Left forelimb (tissue), 1 donor: ENCODE measurements at regions not wholly inside any gene's neighbourhood (a gene's known extent, or its start where the extent isn't known, plus 50 kb on each side); places are given as distances from the start of the nearest gene placed in this dataset.
"Not testable (repeated sequence)": the region's sequence is repeated elsewhere in the genome, so short reads cannot be mapped to it uniquely, and the experiment has no call there.

Experiments
- DNase-seq: peaks from one replicate; pipeline ENCODE4 v3.0.0-alpha.2; 2018; ENCODE audit warnings: low spot score

DNA sequence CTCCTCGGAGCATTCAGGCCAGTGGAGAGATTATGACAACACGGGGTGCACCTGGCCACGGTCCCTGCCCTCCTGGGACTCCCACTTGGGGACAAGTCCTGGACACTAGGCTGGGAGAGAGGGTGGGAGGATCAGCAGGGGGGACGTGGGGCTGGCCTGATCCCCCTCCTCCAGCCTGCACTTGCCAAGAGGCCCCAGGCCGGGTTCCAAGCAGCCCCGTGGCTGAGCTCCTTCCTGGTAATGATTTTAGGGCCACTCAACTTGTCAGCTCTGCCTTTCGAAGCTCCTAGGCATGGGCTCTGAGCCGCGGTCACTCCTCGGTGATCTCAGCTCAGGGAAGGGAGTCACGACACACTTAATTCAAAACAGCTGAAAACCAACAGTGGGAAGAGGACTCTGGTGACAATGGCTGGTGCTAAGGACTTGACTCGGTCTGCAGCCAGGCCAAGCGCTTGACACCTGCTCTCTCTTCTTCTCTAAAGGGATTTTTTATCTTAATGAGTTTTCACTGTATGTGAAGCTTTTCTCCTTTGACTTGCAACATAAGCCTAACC lies 161.7 kb downstream of the BMP7 start:
- no peak for DNase-seq

DNA sequence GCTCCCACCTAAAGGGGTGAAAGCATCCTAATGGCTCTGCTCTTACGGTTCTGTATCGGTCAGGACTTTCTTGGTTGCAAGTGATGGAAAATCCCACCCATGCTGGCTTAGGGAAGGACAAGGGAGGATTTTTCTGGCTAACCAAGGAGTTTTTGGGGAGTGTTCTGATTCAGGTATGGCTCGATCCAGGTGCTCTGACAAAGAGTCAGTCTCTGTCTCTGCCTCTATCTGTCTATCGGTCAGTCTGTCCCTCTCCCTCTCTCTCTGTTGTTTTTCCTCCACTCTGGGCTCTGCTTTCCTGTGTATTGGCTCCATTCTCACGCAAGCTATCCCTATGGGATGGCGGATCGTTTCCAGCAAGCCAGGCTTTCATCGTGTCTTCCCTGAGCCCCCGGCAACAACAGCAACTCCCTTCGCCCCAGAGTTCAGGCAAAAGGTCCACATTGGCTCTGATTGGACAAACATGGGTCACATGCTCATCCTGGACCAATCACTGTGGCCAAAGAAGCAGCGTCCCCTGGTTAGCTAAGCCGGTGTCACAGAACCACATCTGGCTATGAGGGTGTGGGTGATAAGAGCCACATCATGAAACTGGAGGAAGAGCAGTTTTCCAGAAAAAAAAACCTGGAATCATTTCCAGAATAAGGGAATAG lies 160.3 kb downstream of the BMP7 start:
- no peak for DNase-seq

DNA sequence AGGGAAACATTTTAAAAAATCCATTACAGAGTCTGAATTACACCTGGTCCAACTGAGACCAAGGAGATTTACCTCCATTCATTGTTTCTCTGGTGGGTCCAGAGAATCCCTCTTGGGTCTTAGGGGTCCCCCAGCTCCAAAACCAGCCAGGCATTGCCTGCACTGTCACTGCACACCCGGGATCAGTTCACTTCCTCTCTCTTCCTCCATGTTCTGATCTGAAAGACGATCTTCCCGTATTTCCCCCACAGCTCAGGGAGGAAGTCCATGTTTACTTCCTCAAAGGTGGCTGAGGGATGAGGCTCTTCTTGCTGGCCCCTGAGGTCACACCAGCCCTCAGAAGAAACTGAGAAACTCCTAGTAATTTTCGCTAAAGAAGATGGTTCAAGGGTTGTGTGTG lies 159.7 kb downstream of the BMP7 start:
- no peak for DNase-seq

DNA sequence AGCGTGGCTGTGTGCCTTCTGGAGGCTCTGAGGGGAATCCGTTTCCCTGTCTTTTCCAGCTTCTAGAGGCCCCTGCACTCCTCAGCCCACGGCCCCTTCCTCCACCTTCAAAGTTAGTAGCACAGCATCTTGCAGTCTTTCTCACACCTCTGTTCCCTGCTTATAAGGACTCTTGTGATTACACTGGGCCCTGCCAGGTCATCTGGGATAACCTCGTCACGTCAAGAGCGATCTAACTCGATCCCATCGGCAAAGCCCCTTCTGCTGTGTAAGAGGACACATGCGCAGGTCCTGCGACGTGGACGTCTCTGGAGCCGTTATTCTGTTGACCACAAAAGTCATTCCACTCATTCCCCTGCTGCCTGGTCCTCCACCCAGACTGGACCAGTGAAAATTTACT lies 159.2 kb downstream of the BMP7 start:
- DNase-seq, result no peak

DNA sequence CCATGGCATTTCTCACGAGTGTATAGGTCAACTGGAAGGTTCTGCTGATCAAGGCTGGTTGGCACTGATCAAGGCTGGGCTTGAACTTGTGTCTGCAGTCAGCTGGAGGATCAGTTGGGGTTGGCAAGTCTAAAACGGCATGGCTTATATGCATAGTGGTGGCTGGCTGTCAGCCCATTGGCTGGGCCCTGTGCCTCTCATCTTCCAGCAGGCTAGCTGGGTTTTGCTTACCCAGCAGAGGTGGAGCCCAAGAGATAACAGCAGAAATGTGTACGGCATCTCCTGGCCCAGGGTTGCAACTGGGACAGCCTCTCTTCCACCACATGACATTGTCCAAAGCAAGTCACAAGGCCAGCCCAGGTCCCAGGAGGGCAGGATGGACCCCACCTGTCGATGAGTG lies 158.2 kb downstream of the BMP7 start:
- no peak for DNase-seq

DNA sequence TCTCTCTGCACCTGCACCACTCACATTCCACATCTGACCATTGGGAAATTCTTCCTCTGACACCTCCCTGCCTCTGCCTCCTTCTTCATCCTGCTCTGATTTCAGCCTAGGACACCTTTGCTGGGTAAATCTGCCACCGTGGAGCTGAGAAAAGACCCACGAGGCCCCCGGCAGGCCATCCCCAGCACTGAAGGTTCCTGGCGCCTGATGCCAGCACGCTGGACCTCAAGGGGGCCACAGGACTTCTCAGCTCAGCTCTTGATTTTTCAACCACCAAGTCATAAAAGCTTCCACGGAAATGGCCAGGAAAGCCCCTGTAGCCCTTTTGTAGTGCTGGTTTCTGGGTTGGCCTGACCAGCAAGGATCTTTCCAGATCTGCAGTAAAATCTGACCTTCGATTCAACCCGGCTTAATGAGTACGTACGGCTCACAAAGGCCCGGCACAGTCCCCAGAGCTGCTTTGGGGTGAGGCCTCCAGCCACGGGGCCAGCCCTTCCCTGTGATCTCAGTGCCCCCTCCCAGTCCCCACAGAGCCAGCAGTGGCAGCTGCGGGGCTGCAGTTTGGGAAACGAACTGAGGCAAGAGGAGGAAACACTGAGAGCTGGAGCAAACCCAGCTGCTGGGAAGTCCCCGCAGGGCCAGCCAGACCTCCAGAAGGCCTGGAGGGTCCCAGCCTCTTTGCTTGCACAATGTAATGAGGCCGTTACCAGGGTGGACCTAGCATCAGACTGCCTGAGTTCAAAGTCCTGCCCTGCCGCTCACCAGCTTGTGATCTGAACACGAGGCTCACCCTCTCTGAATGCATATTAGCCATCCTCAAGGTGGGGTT lies 157.5 kb downstream of the BMP7 start:
- no peak for DNase-seq

DNA sequence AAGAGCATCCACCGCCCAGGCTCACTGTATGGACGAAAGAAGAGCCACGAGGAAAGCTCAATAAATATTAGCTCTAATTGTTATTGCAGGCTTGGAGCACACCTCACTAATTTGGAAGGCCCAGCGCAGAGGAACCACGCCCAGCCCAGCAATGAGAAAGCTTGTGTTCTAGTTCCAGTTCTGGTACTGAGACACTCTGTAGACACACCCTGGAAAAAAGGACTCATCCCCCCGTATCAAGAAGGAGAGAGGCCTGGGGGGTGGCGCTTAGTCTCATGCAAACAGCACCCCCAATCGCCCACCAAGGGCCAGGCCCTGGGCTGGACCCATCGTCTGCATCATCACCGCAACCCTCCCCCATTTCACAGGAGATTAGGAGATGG lies 156.9 kb downstream of the BMP7 start:
- DNase-seq, result no peak

DNA sequence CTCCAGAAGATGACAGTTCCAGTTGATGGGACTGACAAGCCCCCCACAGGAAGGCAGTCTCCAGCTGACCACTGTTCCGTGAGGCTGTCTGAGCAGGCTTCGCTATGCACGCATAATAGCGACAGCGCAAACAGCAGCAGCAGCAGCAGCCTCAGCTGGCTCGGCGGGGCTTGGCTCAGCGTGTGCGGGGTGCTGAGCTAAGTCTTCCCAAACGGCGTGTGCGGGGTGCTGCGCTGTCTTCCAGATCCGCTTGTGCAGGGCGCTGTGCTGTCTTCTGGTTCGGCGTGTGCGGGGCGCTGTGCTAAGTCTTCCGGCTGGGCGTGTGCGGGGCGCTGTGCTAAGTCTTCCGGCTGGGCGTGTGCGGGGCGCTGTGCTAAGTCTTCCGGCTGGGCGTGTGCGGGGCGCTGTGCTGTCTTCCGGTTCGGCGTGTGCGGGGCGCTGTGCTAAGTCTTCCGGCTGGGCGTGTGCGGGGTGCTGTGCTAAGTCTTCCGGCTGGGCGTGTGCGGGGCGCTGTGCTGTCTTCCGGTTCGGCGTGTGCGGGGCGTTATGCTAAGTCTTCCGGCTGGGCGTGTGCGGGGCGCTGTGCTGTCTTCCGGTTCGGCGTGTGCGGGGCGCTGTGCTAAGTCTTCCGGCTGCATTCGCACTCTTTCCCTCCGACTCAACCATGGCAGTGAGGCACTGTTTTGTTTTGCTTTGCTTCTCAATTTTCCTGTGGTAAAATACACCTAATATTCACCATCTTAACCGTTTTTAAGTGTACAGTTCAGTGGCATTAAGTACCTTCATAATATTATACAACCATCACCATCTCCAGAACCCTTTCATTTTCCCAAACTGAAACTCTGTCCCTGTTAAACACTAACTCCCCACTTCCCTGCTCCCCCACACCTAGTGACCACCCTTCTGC lies 156.1 kb downstream of the BMP7 start:
- DNase-seq, result not testable (repeated sequence)

DNA sequence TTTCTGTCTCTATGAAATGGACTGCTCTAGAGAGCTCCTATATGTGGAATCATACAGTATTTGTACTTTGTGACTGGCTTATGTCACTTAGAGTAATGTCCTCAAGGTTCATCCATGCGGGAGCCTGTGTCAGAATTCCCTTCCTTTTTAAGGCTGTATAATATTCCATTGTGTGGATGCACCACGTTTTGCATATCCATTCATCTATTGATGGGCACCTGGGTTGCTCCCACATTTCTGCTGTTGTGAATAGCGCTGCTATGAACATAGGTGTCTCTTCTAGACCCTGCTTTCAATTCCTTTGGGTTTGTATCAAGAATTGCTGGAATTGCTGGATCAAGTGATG lies 155.4 kb downstream of the BMP7 start:
- DNase-seq, result no peak

DNA sequence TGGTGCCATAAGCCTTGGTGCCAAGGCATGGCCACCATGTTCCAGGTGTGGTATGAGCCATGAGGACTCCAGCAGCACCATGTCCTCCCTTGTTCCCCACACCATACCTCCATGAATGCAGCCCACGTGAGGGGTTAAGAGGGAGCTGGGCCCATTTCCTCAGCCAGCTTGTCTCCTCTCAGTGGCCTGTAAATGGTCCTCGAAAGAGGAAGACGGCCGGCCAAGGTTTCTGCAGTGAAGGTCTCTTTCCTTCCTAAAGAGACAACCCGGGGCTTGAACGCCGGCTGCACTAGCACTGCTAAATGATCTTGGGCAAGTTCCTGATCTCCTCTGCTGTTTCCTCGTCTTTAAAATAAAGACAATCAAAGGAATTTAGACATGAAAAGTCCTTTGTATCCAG lies 154.0 kb downstream of the BMP7 start:
- DNase-seq, result no peak

DNA sequence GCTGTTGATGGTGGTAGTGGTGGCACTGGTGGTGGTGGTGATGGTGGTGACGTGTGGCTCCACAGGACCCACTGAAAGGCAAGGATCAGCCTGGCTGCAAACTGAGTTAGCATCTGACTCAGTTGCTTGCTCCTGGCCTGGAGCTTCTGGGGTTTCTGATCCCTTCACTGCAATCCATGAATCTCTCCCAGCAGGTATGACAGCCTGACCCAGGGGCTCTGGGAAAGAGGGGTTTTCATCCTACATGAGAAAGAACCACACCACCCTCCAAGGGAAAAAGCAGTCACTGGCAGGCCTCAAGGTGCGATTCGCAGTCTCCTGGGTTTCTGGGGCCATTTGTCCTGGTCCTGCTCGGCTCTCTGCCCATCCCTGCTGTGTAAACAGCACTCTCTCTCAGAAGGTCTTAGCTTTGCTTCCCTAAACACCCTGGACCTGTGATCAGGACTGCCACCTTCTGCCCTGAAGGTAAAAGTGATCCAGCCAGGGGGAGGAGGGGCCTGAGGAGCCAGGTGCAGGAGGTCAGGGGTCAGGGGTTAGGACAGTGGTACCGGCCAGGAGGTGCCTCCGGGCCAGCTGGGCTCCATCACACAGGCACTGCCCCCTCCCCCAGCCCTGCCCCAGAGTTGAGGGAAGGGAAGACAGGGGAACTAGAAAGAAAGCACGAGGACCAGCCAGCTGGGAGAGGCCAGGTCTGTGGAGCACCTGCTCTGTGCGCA lies 152.0 kb downstream of the BMP7 start:
- no peak for DNase-seq

DNA sequence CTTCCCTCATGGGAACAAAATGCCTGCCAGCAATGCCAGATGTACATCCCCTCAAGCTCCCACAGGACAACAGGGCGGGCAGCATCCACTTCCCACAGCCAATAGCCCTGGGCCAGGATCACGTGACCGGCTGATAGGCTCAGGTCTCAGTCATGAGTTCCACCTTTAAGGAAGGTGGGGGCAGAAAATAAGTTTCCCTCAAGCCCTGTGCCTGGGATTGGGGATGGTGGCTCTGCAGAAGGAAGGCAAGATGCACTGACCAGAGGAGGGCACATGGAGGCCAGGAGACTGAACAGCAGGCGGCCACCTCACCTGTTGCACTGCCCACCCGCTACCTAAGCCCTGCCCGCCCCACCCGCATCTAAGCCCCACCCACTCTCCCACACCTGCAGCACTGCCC lies 149.1 kb downstream of the BMP7 start:
- DNase-seq, result no peak

DNA sequence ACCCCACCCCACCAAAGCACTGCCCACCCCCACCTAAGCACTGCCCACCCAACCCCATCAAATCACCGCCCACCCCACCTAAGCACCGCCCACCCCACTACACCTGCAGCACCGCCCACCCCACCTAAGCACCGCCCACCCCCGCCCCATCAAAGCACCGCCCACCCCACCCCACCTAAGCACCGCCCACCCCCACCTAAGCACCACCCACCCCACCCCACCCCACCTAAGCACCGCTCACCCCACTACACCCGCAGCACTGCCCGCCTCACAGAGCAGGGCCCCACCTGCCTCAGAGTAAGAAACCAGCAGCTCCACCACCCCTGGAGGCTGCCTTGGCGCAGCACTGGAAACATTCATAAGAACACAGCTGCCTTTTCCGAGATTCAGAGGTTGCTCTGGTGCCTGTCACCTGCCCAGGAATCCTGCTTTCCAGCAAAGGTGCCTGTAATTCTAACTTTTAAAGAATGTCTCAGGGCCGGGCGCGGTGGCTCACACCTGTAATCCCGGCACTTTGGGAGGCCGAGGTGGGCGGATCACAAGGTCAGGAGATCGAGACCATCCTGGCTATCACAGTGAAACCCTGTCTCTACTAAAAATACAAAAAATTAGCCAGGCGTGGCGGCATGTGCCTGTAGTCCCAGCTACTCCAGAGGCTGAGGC lies 148.2 kb downstream of the BMP7 start:
- no peak for DNase-seq
